Liver (tissue), 8 donors: ENCODE measurements at regions not wholly inside any gene's neighbourhood (a gene's known extent, or its start where the extent isn't known, plus 50 kb on each side); places are given as distances from the start of the nearest gene placed in this dataset.

Experiments
- DNase-seq: peaks from one replicate; pipeline ENCODE4 v3.0.0-alpha.2; 2017; ENCODE audit warnings: low spot score
- H3K27ac ChIP-seq, 2 donors: one replicate each; pipeline ENCODE4 v1.7.0; 2013; ENCODE audit warnings: inconsistent platforms in 2 of 2, low read length in 2 of 2, control low read depth in 1 of 2, low read depth in 1 of 2, mild to moderate bottlenecking in 1 of 2
- H3K27me3 ChIP-seq, 4 donors: one replicate each; pipeline versions ENCODE4 v1.6.1 to v1.7.0; 2013; ENCODE audit warnings: low read length in 3 of 4, inconsistent platforms in 1 of 4, mild to moderate bottlenecking in 1 of 4, moderate library complexity in 1 of 4; ENCODE audit not compliant: control insufficient read depth in 4 of 4, insufficient read depth in 4 of 4
- H3K36me3 ChIP-seq, 4 donors: one replicate each; pipeline versions ENCODE4 v1.6.1 to v1.7.0; 2013; ENCODE audit warnings: low read length in 3 of 4, mild to moderate bottlenecking in 3 of 4, low read depth in 1 of 4, moderate library complexity in 1 of 4; ENCODE audit not compliant: control insufficient read depth in 4 of 4, insufficient read depth in 3 of 4
- H3K4me1 ChIP-seq, 4 donors: one replicate each; pipeline versions ENCODE4 v1.6.1 to v1.7.0; 2013; ENCODE audit warnings: low read length in 3 of 4, mild to moderate bottlenecking in 3 of 4, moderate library complexity in 1 of 4; ENCODE audit not compliant: control insufficient read depth in 4 of 4, insufficient read depth in 4 of 4
- H3K4me3 ChIP-seq, 3 donors: one replicate each; pipeline versions ENCODE4 v1.6.1 to v1.7.0; 2013; ENCODE audit warnings: low read length in 3 of 3, control low read depth in 1 of 3, low read depth in 1 of 3, mild to moderate bottlenecking in 1 of 3
- H3K9ac ChIP-seq, 2 donors: one replicate each; pipeline ENCODE4 v1.7.0; 2013; ENCODE audit warnings: low read length in 2 of 2, mild to moderate bottlenecking in 2 of 2, moderate library complexity in 2 of 2, control low read depth in 1 of 2, low read depth in 1 of 2
- H3K9me3 ChIP-seq, 4 donors: one replicate each; pipeline versions ENCODE4 v1.6.1 to v1.7.0; 2013; ENCODE audit warnings: low read length in 3 of 4; ENCODE audit not compliant: control insufficient read depth in 4 of 4
- ATF3 ChIP-seq: IDR thresholded peaks from 2 replicates; pipeline ENCODE4 v1.6.1; 2016; ENCODE audit warnings: antibody characterized with exemption
- CTCF ChIP-seq: fragments of 150-350 bp; IDR thresholded peaks from 2 replicates; pipeline ENCODE4 v1.5.1; 2017; ENCODE audit warnings: improper control_type of control experiment, low read depth, low read length; ENCODE audit not compliant: missing input control
- EGR1 ChIP-seq, 2 donors: IDR thresholded peaks; 2 replicates each; pipeline ENCODE4 v1.6.1; 2016 to 2018; ENCODE audit warnings: antibody characterized with exemption in 2 of 2, low read depth in 2 of 2
- FOXA1 ChIP-seq: IDR thresholded peaks from 2 replicates; pipeline ENCODE4 v1.6.1; 2016; ENCODE audit warnings: antibody characterized with exemption
- GABPA ChIP-seq, 2 donors: IDR thresholded peaks in 1 of 2; conservative IDR thresholded peaks in 1 of 2; 2 replicates each; pipeline ENCODE4 v1.6.1; 2016; ENCODE audit warnings: antibody characterized with exemption in 2 of 2, mild to moderate bottlenecking in 1 of 2, moderate library complexity in 1 of 2
- HNF4A ChIP-seq, 2 donors: conservative IDR thresholded peaks; 2 replicates each; pipeline ENCODE4 v1.6.1; 2016; ENCODE audit warnings: antibody characterized with exemption in 2 of 2, mild to moderate bottlenecking in 2 of 2
- JUND ChIP-seq, 2 donors: IDR thresholded peaks; 2 replicates each; pipeline ENCODE4 v1.6.1; 2016; ENCODE audit warnings: antibody characterized with exemption in 2 of 2
- MAX ChIP-seq: IDR thresholded peaks from 2 replicates; pipeline ENCODE4 v1.6.1; 2016; ENCODE audit warnings: antibody characterized with exemption
- NR2F2 ChIP-seq: IDR thresholded peaks from 2 replicates; pipeline ENCODE4 v1.6.1; 2016; ENCODE audit warnings: antibody characterized with exemption
- RAD21 ChIP-seq, 2 donors: IDR thresholded peaks; 2 replicates each; pipeline ENCODE4 v1.6.1; 2016; ENCODE audit warnings: antibody characterized with exemption in 2 of 2, mild to moderate bottlenecking in 2 of 2
- RXRA ChIP-seq, 2 donors: IDR thresholded peaks; 2 replicates each; pipeline ENCODE4 v1.6.1; 2017 to 2018; ENCODE audit warnings: antibody characterized with exemption in 2 of 2, mild to moderate bottlenecking in 1 of 2
- SP1 ChIP-seq: IDR thresholded peaks from 2 replicates; pipeline ENCODE4 v1.6.1; 2018; ENCODE audit warnings: antibody characterized with exemption, mild to moderate bottlenecking
- TAF1 ChIP-seq: conservative IDR thresholded peaks from 2 replicates; pipeline ENCODE4 v1.6.1; 2016; ENCODE audit warnings: antibody characterized with exemption, mild to moderate bottlenecking
- WGBS: extraction: QIAGEN DNeasy Blood & Tissue Kit; methylation state at CpG from one replicate; pipeline ENCODE4 v1.1.7; 2013; 5-methylcytosine and 5-hydroxymethylcytosine counted together
- TF ChIP-seq, protein P1 (sequence below): IDR thresholded peaks from 2 replicates; pipeline ENCODE4 v1.6.1; 2016; ENCODE audit warnings: antibody characterized with exemption, mild to moderate bottlenecking
- donor health status: healthy.
- donor health status: healthy.
- donor health status: healthy.
- donor health status: healthy.
- donor health status: healthy.

GRCh38 chr6:21375151-21376116 lies 218.1 kb upstream of the SOX4 start:
- TF ChIP-seq, protein P1, sequence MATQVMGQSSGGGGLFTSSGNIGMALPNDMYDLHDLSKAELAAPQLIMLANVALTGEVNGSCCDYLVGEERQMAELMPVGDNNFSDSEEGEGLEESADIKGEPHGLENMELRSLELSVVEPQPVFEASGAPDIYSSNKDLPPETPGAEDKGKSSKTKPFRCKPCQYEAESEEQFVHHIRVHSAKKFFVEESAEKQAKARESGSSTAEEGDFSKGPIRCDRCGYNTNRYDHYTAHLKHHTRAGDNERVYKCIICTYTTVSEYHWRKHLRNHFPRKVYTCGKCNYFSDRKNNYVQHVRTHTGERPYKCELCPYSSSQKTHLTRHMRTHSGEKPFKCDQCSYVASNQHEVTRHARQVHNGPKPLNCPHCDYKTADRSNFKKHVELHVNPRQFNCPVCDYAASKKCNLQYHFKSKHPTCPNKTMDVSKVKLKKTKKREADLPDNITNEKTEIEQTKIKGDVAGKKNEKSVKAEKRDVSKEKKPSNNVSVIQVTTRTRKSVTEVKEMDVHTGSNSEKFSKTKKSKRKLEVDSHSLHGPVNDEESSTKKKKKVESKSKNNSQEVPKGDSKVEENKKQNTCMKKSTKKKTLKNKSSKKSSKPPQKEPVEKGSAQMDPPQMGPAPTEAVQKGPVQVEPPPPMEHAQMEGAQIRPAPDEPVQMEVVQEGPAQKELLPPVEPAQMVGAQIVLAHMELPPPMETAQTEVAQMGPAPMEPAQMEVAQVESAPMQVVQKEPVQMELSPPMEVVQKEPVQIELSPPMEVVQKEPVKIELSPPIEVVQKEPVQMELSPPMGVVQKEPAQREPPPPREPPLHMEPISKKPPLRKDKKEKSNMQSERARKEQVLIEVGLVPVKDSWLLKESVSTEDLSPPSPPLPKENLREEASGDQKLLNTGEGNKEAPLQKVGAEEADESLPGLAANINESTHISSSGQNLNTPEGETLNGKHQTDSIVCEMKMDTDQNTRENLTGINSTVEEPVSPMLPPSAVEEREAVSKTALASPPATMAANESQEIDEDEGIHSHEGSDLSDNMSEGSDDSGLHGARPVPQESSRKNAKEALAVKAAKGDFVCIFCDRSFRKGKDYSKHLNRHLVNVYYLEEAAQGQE = no peak
- TF ChIP-seq JUND (IDR thresholded peaks at IDR 0.05) = no peak
- Histone ChIP-seq H3K27me3 (no peaks in the 10 kb centered on the region), H3K4me3 (no peak overlapping the region), H3K36me3 (no peaks in the 10 kb centered on the region), H3K9ac (no peak overlapping the region), H3K4me1 (no peaks in the 10 kb centered on the region), H3K27ac (no peak overlapping the region), H3K9me3 (no peaks in the 10 kb centered on the region)
- whole genome bisulfite sequencing = 86% methylated on average over 11 of the region's 11 CpGs
- no peak for DNase-seq

- Histone ChIP-seq H3K36me3 (no peaks in the 10 kb centered on the region), H3K9ac (no peak overlapping the region), H3K27me3 (no peaks in the 10 kb centered on the region), H3K4me1 (no peaks in the 10 kb centered on the region), H3K27ac (no peak overlapping the region), H3K9me3 (no peaks in the 10 kb centered on the region), H3K4me3 (no peak overlapping the region)
- WGBS = 86% methylated on average over 6 of the region's 6 CpGs
- DNase-seq = no peak
- TF ChIP-seq ATF3 = no peak
- no peak for TF ChIP-seq TAF1
- TF ChIP-seq HNF4A (conservative IDR thresholded peaks at IDR 0.05) = no peak
- no peak for TF ChIP-seq CTCF
- TF ChIP-seq RXRA (IDR thresholded peaks at IDR 0.05) = no peak
- TF ChIP-seq SP1 = no peak
- no peak for TF ChIP-seq EGR1 (IDR thresholded peaks at IDR 0.05; ENCODE audit: low read depth in 2 of 2)
- TF ChIP-seq MAX = no peak
- TF ChIP-seq RAD21 (IDR thresholded peaks at IDR 0.05) = no peak
- TF ChIP-seq FOXA1 = no peak
- TF ChIP-seq GABPA (IDR thresholded peaks at IDR 0.05 in 1 of 2, conservative IDR thresholded peaks at IDR 0.05 in 1 of 2) = no peak
- no peak for TF ChIP-seq NR2F2
Measured at GRCh38 chr6:21377356-21377755, 216.2 kb upstream of the SOX4 start.
